ENCODE measurements at regions not wholly inside any gene's neighbourhood (a gene's known extent, or its start where the extent isn't known, plus 50 kb on each side); places are given as distances from the start of the nearest gene placed in this dataset.

- DNase-seq = no peak
Observed at GRCh38 chr11:103673773-103674172, 362.7 kb upstream of the DDI1 start.

- DNase-seq = no peak
Observed at GRCh38 chr11:103676413-103676812, 360.0 kb upstream of the DDI1 start.

- no peak for DNase-seq
Observed at GRCh38 chr11:103680826-103681225, 355.6 kb upstream of the DDI1 start.

GRCh38 chr11:103681855-103682254 lies 354.6 kb upstream of the DDI1 start:
- no peak for DNase-seq

- DNase-seq = peak; percentile 1
Observed at GRCh38 chr11:103682318-103683184, 353.9 kb upstream of the DDI1 start.

- no peak for DNase-seq
Observed at GRCh38 chr11:103683576-103683975, 352.9 kb upstream of the DDI1 start.

GRCh38 chr11:103688924-103689323 lies 347.5 kb upstream of the DDI1 start:
- no peak for DNase-seq

GRCh38 chr11:103690356-103690755 lies 346.1 kb upstream of the DDI1 start:
- no peak for DNase-seq

- DNase-seq = no peak
Observed at GRCh38 chr11:103696123-103696522, 340.3 kb upstream of the DDI1 start.

GRCh38 chr11:103699216-103699615 lies 337.2 kb upstream of the DDI1 start:
- no peak for DNase-seq

GRCh38 chr11:103699656-103700055 lies 336.8 kb upstream of the DDI1 start:
- DNase-seq = no peak

GRCh38 chr11:103700622-103701021 lies 335.8 kb upstream of the DDI1 start:
- no peak for DNase-seq

- no peak for DNase-seq
Observed at GRCh38 chr11:103703437-103703836, 333.0 kb upstream of the DDI1 start.

GRCh38 chr11:103703954-103704353 lies 332.5 kb upstream of the DDI1 start:
- no peak for DNase-seq

GRCh38 chr11:103705642-103706041 lies 330.8 kb upstream of the DDI1 start:
- no peak for DNase-seq

GRCh38 chr11:103709371-103709770 lies 327.1 kb upstream of the DDI1 start:
- no peak for DNase-seq

- no peak for DNase-seq
Observed at GRCh38 chr11:103714246-103714645, 322.2 kb upstream of the DDI1 start.

GRCh38 chr11:103716363-103716762 lies 320.1 kb upstream of the DDI1 start:
- no peak for DNase-seq

GRCh38 chr11:103727262-103727661 lies 309.2 kb upstream of the DDI1 start:
- no peak for DNase-seq

GRCh38 chr11:103729617-103730016 lies 306.8 kb upstream of the DDI1 start:
- no peak for DNase-seq

GRCh38 chr11:103730131-103730940 lies 306.1 kb upstream of the DDI1 start:
- DNase-seq = no peak

GRCh38 chr11:103731670-103732069 lies 304.8 kb upstream of the DDI1 start:
- no peak for DNase-seq

- DNase-seq = no peak
Observed at GRCh38 chr11:103733889-103734288, 302.6 kb upstream of the DDI1 start.

GRCh38 chr11:103735497-103736032 lies 300.9 kb upstream of the DDI1 start:
- no peak for DNase-seq

All from stimulated activated naive CD4-positive, alpha-beta T cell treated with Interleukin-2 at 50 U/mL for 16 hours (primary cell).